ENCODE measurements at regions not wholly inside any gene's neighbourhood (a gene's known extent, or its start where the extent isn't known, plus 50 kb on each side); places are given as distances from the start of the nearest gene placed in this dataset.

DNA sequence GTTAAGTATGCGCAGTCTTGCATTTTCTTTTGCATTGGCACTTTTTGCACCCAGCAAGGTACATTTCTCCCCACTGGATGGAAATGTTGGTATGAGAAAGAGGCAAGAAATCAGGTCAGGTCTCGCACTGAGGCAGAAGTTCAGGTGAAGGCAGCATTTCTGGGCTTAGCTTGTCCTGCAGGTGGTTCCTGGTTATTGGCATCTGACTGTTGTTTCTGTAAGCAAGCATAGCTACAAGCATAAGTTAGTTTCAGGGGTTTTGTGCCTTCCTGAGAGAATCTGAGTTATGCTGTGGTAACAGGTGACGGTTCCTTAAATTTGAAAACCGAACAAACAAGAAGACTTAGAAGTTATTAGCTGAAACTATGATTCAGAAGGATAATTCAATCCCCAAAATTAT lies 139.4 kb upstream of the GRM7 start:
- no TSS peak for BruUV-seq (replicated peaks)
- Mint-ChIP-seq H3K36me3 (ENCODE audit: insufficient read depth, unreplicated experiment) (no peaks in the 10 kb centered on the region), H3K4me3 (ENCODE audit: low read depth, unreplicated experiment) (no peak overlapping the region), H3K27ac (ENCODE audit: unreplicated experiment) (no peak overlapping the region), H3K9me3 (ENCODE audit: low read depth, unreplicated experiment) (peaks cover 2% of the 10 kb centered on the region), H3K4me1 (ENCODE audit: low read depth, unreplicated experiment) (no peaks in the 10 kb centered on the region), H3K27me3 (ENCODE audit: unreplicated experiment) (no peaks in the 10 kb centered on the region)
- intact Hi-C loops (cut with micrococcal nuclease; ENCODE audit: unreplicated experiment): no loop called here
- CTCF ChIA-PET: no interaction called here
- no peak for DNase-seq
- TF ChIP-seq, protein P1, sequence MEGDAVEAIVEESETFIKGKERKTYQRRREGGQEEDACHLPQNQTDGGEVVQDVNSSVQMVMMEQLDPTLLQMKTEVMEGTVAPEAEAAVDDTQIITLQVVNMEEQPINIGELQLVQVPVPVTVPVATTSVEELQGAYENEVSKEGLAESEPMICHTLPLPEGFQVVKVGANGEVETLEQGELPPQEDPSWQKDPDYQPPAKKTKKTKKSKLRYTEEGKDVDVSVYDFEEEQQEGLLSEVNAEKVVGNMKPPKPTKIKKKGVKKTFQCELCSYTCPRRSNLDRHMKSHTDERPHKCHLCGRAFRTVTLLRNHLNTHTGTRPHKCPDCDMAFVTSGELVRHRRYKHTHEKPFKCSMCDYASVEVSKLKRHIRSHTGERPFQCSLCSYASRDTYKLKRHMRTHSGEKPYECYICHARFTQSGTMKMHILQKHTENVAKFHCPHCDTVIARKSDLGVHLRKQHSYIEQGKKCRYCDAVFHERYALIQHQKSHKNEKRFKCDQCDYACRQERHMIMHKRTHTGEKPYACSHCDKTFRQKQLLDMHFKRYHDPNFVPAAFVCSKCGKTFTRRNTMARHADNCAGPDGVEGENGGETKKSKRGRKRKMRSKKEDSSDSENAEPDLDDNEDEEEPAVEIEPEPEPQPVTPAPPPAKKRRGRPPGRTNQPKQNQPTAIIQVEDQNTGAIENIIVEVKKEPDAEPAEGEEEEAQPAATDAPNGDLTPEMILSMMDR (IDR thresholded peaks at IDR 0.05; ENCODE audit: unreplicated experiment): no peak

DNA sequence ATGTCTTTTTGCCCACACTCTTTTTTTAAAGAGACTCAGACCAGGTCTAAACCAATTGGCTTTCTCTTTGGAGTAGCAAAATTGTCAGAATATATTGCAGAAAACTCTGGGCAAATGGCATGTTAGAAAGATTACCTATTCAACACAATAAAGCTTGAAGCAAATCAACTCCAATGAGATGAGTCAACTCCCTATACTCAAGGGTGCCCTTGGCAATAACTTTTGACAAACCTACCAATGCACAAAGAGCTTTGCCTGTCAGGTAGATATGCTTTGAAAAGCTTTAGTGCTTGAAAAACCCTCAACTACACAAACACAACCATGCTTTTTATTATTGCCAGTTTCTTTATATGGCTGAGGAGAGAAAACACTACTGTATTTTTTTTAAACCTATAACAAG lies 137.7 kb upstream of the GRM7 start:
- no peak for DNase-seq
- TF ChIP-seq, protein P1 (IDR thresholded peaks at IDR 0.05; ENCODE audit: unreplicated experiment): no peak
- CTCF ChIA-PET: no interaction called here
- H3K4me1 Mint-ChIP-seq (ENCODE audit: low read depth, unreplicated experiment): no peaks in the 10 kb centered on the region
- H3K27me3 Mint-ChIP-seq (ENCODE audit: unreplicated experiment): no peaks in the 10 kb centered on the region
- intact Hi-C loops (cut with micrococcal nuclease; ENCODE audit: unreplicated experiment): no loop called here
- no peak overlapping the region for H3K27ac Mint-ChIP-seq (ENCODE audit: unreplicated experiment)
- no peaks in the 10 kb centered on the region for H3K36me3 Mint-ChIP-seq (ENCODE audit: insufficient read depth, unreplicated experiment)
- peaks cover 5% of the 10 kb centered on the region for H3K9me3 Mint-ChIP-seq (ENCODE audit: low read depth, unreplicated experiment)
- H3K4me3 Mint-ChIP-seq (ENCODE audit: low read depth, unreplicated experiment): no peak overlapping the region
- BruUV-seq (replicated peaks): no TSS peak

DNA sequence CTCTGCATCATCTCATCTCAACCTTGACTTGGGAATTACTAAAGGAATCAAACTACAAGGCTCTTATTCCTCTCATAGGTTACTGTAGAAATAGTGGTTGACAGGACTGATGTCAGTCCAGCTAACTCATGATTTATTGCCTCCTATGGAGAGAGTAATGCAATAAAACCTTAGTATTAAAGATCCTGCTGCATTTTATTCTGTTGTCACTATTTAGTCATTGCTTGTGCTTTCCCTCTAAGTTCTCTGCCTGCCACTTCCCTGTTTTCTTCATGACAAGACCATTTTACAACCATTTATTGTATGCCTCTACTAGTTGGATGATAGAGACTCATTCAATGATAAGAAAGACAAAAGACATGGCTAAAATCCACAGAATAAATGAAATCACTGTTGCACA lies 134.1 kb upstream of the GRM7 start:
- no TSS peak for BruUV-seq (replicated peaks)
- H3K9me3 Mint-ChIP-seq (ENCODE audit: low read depth, unreplicated experiment): peaks cover 5% of the 10 kb centered on the region
- CTCF ChIA-PET: no interaction called here
- H3K4me1 Mint-ChIP-seq (ENCODE audit: low read depth, unreplicated experiment): no peaks in the 10 kb centered on the region
- no peaks in the 10 kb centered on the region for H3K36me3 Mint-ChIP-seq (ENCODE audit: insufficient read depth, unreplicated experiment)
- H3K4me3 Mint-ChIP-seq (ENCODE audit: low read depth, unreplicated experiment): no peak overlapping the region
- intact Hi-C loops (cut with micrococcal nuclease; ENCODE audit: unreplicated experiment): no loop called here
- no peaks in the 10 kb centered on the region for H3K27me3 Mint-ChIP-seq (ENCODE audit: unreplicated experiment)
- DNase-seq: no peak
- no peak overlapping the region for H3K27ac Mint-ChIP-seq (ENCODE audit: unreplicated experiment)
- TF ChIP-seq, protein P1 (IDR thresholded peaks at IDR 0.05; ENCODE audit: unreplicated experiment): no peak

DNA sequence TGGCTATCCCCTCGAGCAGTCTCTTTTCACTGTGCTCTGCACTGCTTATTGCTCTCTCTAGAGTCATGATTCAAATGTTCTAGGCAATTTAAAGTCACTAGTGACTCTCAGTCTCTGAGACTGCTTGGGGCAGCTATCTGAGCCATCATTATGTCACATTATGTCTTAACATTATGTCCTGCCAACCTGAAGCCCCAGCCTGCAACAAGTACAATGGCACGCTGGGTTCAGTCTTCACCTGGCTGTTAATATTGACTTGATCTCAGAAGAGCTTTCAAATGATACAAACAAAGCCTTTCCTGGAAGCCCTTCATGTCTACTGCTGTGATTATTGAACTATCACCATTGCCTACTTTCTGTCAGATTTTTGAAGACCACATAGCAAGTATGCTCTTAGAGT lies 128.1 kb upstream of the GRM7 start:
- intact Hi-C loops (cut with micrococcal nuclease; ENCODE audit: unreplicated experiment): no loop called here
- H3K27me3 Mint-ChIP-seq (ENCODE audit: unreplicated experiment): no peaks in the 10 kb centered on the region
- TF ChIP-seq, protein P1 (IDR thresholded peaks at IDR 0.05; ENCODE audit: unreplicated experiment): no peak
- H3K4me3 Mint-ChIP-seq (ENCODE audit: low read depth, unreplicated experiment): no peak overlapping the region
- no peaks in the 10 kb centered on the region for H3K36me3 Mint-ChIP-seq (ENCODE audit: insufficient read depth, unreplicated experiment)
- H3K4me1 Mint-ChIP-seq (ENCODE audit: low read depth, unreplicated experiment): no peaks in the 10 kb centered on the region
- CTCF ChIA-PET: no interaction called here
- peaks cover 7% of the 10 kb centered on the region for H3K9me3 Mint-ChIP-seq (ENCODE audit: low read depth, unreplicated experiment)
- no peak overlapping the region for H3K27ac Mint-ChIP-seq (ENCODE audit: unreplicated experiment)
- no TSS peak for BruUV-seq (replicated peaks)
- DNase-seq: no peak

All from Calu3 (cell line).